CD4-positive, alpha-beta T cell treated with Interleukin-6 at 100 ng/mL for 8 hours (primary cell): ENCODE measurements at regions not wholly inside any gene's neighbourhood (a gene's known extent, or its start where the extent isn't known, plus 50 kb on each side); places are given as distances from the start of the nearest gene placed in this dataset.
"Not testable (repeated sequence)": the region's sequence is repeated elsewhere in the genome, so short reads cannot be mapped to it uniquely, and the experiment has no call there.

Experiments
- DNase-seq: peaks from one replicate; pipeline ENCODE4 v3.0.0-alpha.2; 2020; ENCODE audit warnings: mixed read lengths, low spot score

- no peak for DNase-seq
Observed at GRCh38 chr3:106265704-106266103, 396.9 kb upstream of the CBLB start.

- no peak for DNase-seq
Observed at GRCh38 chr3:106268696-106269095, 399.9 kb upstream of the CBLB start.

GRCh38 chr3:106272302-106272701 lies 403.5 kb upstream of the CBLB start:
- no peak for DNase-seq

- DNase-seq: no peak
Observed at GRCh38 chr3:106275592-106275991, 406.8 kb upstream of the CBLB start.

- no peak for DNase-seq
Observed at GRCh38 chr3:106276151-106276550, 407.3 kb upstream of the CBLB start.

GRCh38 chr3:106276755-106277612 lies 408.2 kb upstream of the CBLB start:
- DNase-seq: no peak

- no peak for DNase-seq
Observed at GRCh38 chr3:106277731-106278130, 408.9 kb upstream of the CBLB start.

GRCh38 chr3:106281221-106281620 lies 412.4 kb upstream of the CBLB start:
- no peak for DNase-seq

- no peak for DNase-seq
Observed at GRCh38 chr3:106282943-106283342, 414.1 kb upstream of the CBLB start.

- DNase-seq: no peak
Observed at GRCh38 chr3:106288781-106289180, 420.0 kb upstream of the CBLB start.

GRCh38 chr3:106290304-106290997 lies 421.6 kb upstream of the CBLB start:
- no peak for DNase-seq

- DNase-seq: no peak
Observed at GRCh38 chr3:106293161-106293560, 424.3 kb upstream of the CBLB start.

GRCh38 chr3:106294121-106294520 lies 425.3 kb upstream of the CBLB start:
- no peak for DNase-seq

GRCh38 chr3:106296062-106296461 lies 427.2 kb upstream of the CBLB start:
- no peak for DNase-seq

GRCh38 chr3:106299300-106300098 lies 430.7 kb upstream of the CBLB start:
- DNase-seq: no peak

GRCh38 chr3:106302451-106303221 lies 433.8 kb upstream of the CBLB start:
- peak; percentile 19 for DNase-seq

- DNase-seq: no peak
Observed at GRCh38 chr3:106303766-106304165, 435.0 kb upstream of the CBLB start.

GRCh38 chr3:106305127-106305526 lies 436.3 kb upstream of the CBLB start:
- no peak for DNase-seq

- no peak for DNase-seq
Observed at GRCh38 chr3:106305882-106306435, 437.1 kb upstream of the CBLB start.

- DNase-seq: no peak
Observed at GRCh38 chr3:106309274-106309673, 440.5 kb upstream of the CBLB start.

- DNase-seq: not testable (repeated sequence)
Observed at GRCh38 chr3:106309798-106310197, 441.0 kb upstream of the CBLB start.
